Astrocyte (in vitro differentiated cells and primary cell): ENCODE measurements at regions not wholly inside any gene's neighbourhood (a gene's known extent, or its start where the extent isn't known, plus 50 kb on each side); places are given as distances from the start of the nearest gene placed in this dataset.

Source experiments
- DNase-seq: peaks from one replicate; pipeline ENCODE4 v3.0.0-alpha.2; 2010; ENCODE audit warnings: low read depth
- FAIRE-seq: peaks from 2 replicates; lab custom pipeline; 2011; peaks lifted over from hg19 to GRCh38; lab: Jason Lieb, UNC
- H2AFZ ChIP-seq: 2 replicates; pipeline ENCODE4 v1.6.0; 2012; ENCODE audit warnings: low read depth, low read length, inconsistent platforms
- H3K27ac ChIP-seq: 2 replicates; pipeline ENCODE4 v1.5.1; 2011; ENCODE audit warnings: low read depth, low read length, inconsistent platforms
- H3K27me3 ChIP-seq: 2 replicates; pipeline ENCODE4 v1.6.0; 2011; ENCODE audit warnings: low read length, inconsistent platforms; ENCODE audit not compliant: insufficient read depth
- H3K36me3 ChIP-seq: 2 replicates; pipeline ENCODE4 v1.5.1; 2011; ENCODE audit warnings: low read length, inconsistent platforms; ENCODE audit not compliant: insufficient read depth
- H3K4me1 ChIP-seq: 2 replicates; pipeline ENCODE4 v1.5.1; 2011; ENCODE audit warnings: low read length, inconsistent platforms; ENCODE audit not compliant: insufficient read depth
- H3K4me2 ChIP-seq: 2 replicates; pipeline ENCODE4 v1.6.0; 2012; ENCODE audit warnings: low read length, inconsistent platforms
- H3K4me3 ChIP-seq: 2 replicates; pipeline ENCODE4 v1.5.1; 2011; ENCODE audit warnings: low read depth, mild to moderate bottlenecking, low read length, inconsistent platforms; ENCODE audit not compliant: insufficient read depth
- H3K79me2 ChIP-seq: 2 replicates; pipeline ENCODE4 v1.6.0; 2012; ENCODE audit warnings: mild to moderate bottlenecking, low read length, inconsistent platforms; ENCODE audit not compliant: insufficient read depth
- H3K9ac ChIP-seq: 2 replicates; pipeline ENCODE4 v1.6.0; 2012; ENCODE audit warnings: mild to moderate bottlenecking, low read length, inconsistent platforms
- H3K9me3 ChIP-seq: 2 replicates; pipeline ENCODE4 v1.5.1; 2012; ENCODE audit warnings: low read depth, mild to moderate bottlenecking, low read length, inconsistent platforms; ENCODE audit not compliant: insufficient read depth
- H4K20me1 ChIP-seq: 2 replicates; pipeline ENCODE4 v1.6.0; 2012; ENCODE audit warnings: low read length, inconsistent platforms; ENCODE audit not compliant: insufficient read depth
- H3K27ac Mint-ChIP-seq: one replicate; pipeline ENCODE4 v1.8.0; 2021; ENCODE audit warnings: mild to moderate bottlenecking, mixed read lengths; ENCODE audit not compliant: unreplicated experiment
- H3K27me3 Mint-ChIP-seq: one replicate; pipeline ENCODE4 v1.8.0; 2021; ENCODE audit warnings: low read depth, mixed read lengths; ENCODE audit not compliant: unreplicated experiment
- H3K36me3 Mint-ChIP-seq: one replicate; pipeline ENCODE4 v1.8.0; 2021; ENCODE audit warnings: low read depth, mixed read lengths; ENCODE audit not compliant: unreplicated experiment
- H3K4me1 Mint-ChIP-seq: one replicate; pipeline ENCODE4 v1.8.0; 2021; ENCODE audit warnings: low read depth, mixed read lengths; ENCODE audit not compliant: unreplicated experiment
- H3K4me3 Mint-ChIP-seq: one replicate; pipeline ENCODE4 v1.8.0; 2021; ENCODE audit warnings: mild to moderate bottlenecking, moderate library complexity, mixed read lengths; ENCODE audit not compliant: unreplicated experiment
- H3K9me3 Mint-ChIP-seq: one replicate; pipeline ENCODE4 v1.8.0; 2021; ENCODE audit warnings: mild to moderate bottlenecking, mixed read lengths; ENCODE audit not compliant: unreplicated experiment
- CTCF ChIP-seq: IDR thresholded peaks from 2 replicates; pipeline ENCODE4 v1.5.1; 2011; ENCODE audit warnings: low read depth, mild to moderate bottlenecking, inconsistent platforms, low read length, moderate library complexity; ENCODE audit not compliant: insufficient read depth
- EZH2 ChIP-seq: IDR thresholded peaks from 2 replicates; pipeline ENCODE4 v1.6.1; 2012; ENCODE audit warnings: mild to moderate bottlenecking, low read length, inconsistent platforms; ENCODE audit not compliant: insufficient read depth

DNA sequence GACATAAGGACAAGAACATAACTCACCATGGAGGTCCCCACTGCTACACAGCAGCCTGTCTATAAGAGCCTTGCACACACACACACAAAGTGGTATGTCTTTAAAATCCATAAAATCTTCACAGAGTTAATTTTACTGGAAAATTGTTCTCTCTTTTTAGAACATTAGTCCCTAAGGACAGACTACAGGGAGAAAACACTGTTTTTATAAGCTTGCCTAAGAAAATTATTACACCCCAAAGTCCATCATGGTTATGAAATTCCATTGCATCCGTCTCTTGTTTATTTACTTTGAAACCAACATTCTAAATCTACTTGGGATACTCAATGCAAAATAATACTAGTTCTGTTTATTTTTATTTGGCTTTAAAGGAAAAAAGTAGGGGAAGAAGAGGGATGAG is 197.4 kb downstream of the SETD4 start:
- no peak for FAIRE-seq
- H3K27me3 Mint-ChIP-seq, result peaks cover 38% of the 10 kb centered on the region
- H4K20me1 ChIP-seq, result no peaks in the 10 kb centered on the region
- no peaks in the 10 kb centered on the region for H3K36me3 ChIP-seq
- no peak overlapping the region for H2AFZ ChIP-seq
- no peaks in the 10 kb centered on the region for H3K4me1 Mint-ChIP-seq
- peaks cover 15% of the 10 kb centered on the region for H3K27me3 ChIP-seq
- H3K27ac ChIP-seq, result no peak overlapping the region
- H3K4me3 Mint-ChIP-seq, result no peak overlapping the region
- no peak overlapping the region for H3K9ac ChIP-seq
- H3K79me2 ChIP-seq, result no peaks in the 10 kb centered on the region
- no peaks in the 10 kb centered on the region for H3K4me1 ChIP-seq
- no peak overlapping the region for H3K27ac Mint-ChIP-seq
- H3K4me3 ChIP-seq, result no peak overlapping the region
- H3K9me3 ChIP-seq, result no peaks in the 10 kb centered on the region
- H3K9me3 Mint-ChIP-seq, result no peaks in the 10 kb centered on the region
- H3K4me2 ChIP-seq, result no peak overlapping the region
- DNase-seq, result no peak
- TF ChIP-seq EZH2, result no peak
- no peak for TF ChIP-seq CTCF
- no peaks in the 10 kb centered on the region for H3K36me3 Mint-ChIP-seq

DNA sequence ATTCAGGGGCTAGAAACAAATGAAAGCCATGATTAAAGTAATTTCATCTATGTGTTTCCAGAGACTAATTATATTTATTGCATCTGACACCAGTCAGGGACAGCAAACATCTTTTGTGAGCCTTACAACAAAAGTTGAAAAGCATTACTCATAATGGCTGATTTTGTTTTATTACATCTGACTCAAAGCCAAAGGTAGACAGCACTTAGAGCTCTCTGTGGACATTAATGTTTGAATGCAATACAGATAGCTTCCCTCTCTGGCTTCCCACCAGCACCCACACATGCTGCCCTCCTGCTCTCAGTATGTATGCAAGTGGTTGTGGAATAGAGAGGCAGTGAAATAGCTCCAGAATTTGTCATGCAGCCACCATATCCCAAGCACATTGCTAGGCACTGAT is 198.7 kb downstream of the SETD4 start:
- FAIRE-seq, result no peak
- H3K79me2 ChIP-seq, result no peaks in the 10 kb centered on the region
- H3K36me3 ChIP-seq, result no peaks in the 10 kb centered on the region
- no peak overlapping the region for H3K4me2 ChIP-seq
- H3K4me3 ChIP-seq, result no peak overlapping the region
- no peak overlapping the region for H3K27ac Mint-ChIP-seq
- H3K4me1 Mint-ChIP-seq, result no peaks in the 10 kb centered on the region
- no peaks in the 10 kb centered on the region for H3K4me1 ChIP-seq
- H3K27me3 Mint-ChIP-seq, result peaks cover 43% of the 10 kb centered on the region
- H3K9me3 ChIP-seq, result no peaks in the 10 kb centered on the region
- H4K20me1 ChIP-seq, result no peaks in the 10 kb centered on the region
- no peak overlapping the region for H3K27ac ChIP-seq
- DNase-seq, result no peak
- no peak overlapping the region for H3K4me3 Mint-ChIP-seq
- peaks cover 15% of the 10 kb centered on the region for H3K27me3 ChIP-seq
- no peak overlapping the region for H3K9ac ChIP-seq
- no peak overlapping the region for H2AFZ ChIP-seq
- TF ChIP-seq EZH2, result no peak
- no peak for TF ChIP-seq CTCF
- H3K9me3 Mint-ChIP-seq, result no peaks in the 10 kb centered on the region
- H3K36me3 Mint-ChIP-seq, result no peaks in the 10 kb centered on the region

DNA sequence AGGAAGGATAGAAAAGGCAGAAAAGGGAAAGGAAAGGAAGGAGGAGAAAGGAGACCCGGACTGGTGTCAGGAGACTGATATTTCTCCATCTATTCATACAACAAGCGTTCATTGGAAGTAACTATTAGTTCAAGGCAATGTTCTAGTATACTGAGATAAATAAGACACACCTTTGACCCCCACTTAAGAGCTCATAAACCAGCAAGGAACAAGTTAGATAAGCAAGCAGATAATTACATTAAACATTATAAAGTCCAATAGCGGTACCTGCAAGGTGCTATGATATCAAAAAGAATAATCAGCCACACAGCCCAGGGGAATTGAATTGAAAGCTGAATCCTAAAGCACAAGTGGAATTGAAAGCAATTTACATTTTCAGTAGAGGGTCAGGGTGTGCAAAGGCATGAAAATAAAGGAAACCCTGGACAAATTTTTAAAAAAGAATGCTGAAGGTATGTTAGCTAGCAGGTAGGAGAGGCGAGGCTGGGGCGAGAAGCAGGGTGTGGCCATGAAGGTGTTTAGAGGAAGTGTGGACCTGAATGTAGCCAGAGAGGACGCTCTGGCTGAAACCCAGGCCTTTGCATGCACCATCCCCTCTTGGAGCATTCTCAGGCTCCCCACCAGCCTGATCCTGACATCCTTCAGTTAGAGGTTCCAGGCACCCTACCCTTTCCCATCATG is 200.0 kb downstream of the SETD4 start:
- Mint-ChIP-seq H3K4me1 (no peaks in the 10 kb centered on the region), H3K4me3 (no peak overlapping the region), H3K9me3 (no peaks in the 10 kb centered on the region), H3K27ac (no peak overlapping the region), H3K36me3 (no peaks in the 10 kb centered on the region), H3K27me3 (peaks cover 55% of the 10 kb centered on the region)
- H3K9ac ChIP-seq, result no peak overlapping the region
- no peak overlapping the region for H3K4me2 ChIP-seq
- peaks cover 21% of the 10 kb centered on the region for H3K27me3 ChIP-seq
- TF ChIP-seq EZH2, result no peak
- no peak for TF ChIP-seq CTCF
- no peak overlapping the region for H2AFZ ChIP-seq
- H3K27ac ChIP-seq, result no peak overlapping the region
- FAIRE-seq, result no peak
- H3K4me1 ChIP-seq, result no peaks in the 10 kb centered on the region
- no peaks in the 10 kb centered on the region for H3K79me2 ChIP-seq
- H3K9me3 ChIP-seq, result no peaks in the 10 kb centered on the region
- H3K4me3 ChIP-seq, result no peak overlapping the region
- DNase-seq, result no peak
- no peaks in the 10 kb centered on the region for H4K20me1 ChIP-seq
- H3K36me3 ChIP-seq, result no peaks in the 10 kb centered on the region
